ENCODE measurements at regions not wholly inside any gene's neighbourhood (a gene's known extent, or its start where the extent isn't known, plus 50 kb on each side); places are given as distances from the start of the nearest gene placed in this dataset.

GRCh38 chr2:11050565-11050964 is 104.7 kb upstream of the SLC66A3 start:
- no peak for DNase-seq

GRCh38 chr2:11051280-11051679 is 104.0 kb upstream of the SLC66A3 start:
- no peak for DNase-seq

GRCh38 chr2:11053546-11053945 is 101.7 kb upstream of the SLC66A3 start:
- DNase-seq: no peak

- no peak for DNase-seq
Measured at GRCh38 chr2:11054783-11055678, 100.2 kb upstream of the SLC66A3 start.

- DNase-seq: no peak
Measured at GRCh38 chr2:11055679-11056215, 99.5 kb upstream of the SLC66A3 start.

GRCh38 chr2:11056614-11057013 is 98.7 kb upstream of the SLC66A3 start:
- DNase-seq: no peak

- DNase-seq: no peak
Measured at GRCh38 chr2:11057031-11057430, 98.2 kb upstream of the SLC66A3 start.

- no peak for DNase-seq
Measured at GRCh38 chr2:11058129-11058528, 97.1 kb upstream of the SLC66A3 start.

- DNase-seq: no peak
Measured at GRCh38 chr2:11060376-11061169, 94.7 kb upstream of the SLC66A3 start.

- no peak for DNase-seq
Measured at GRCh38 chr2:11065833-11066485, 89.3 kb upstream of the SLC66A3 start.

- DNase-seq: no peak
Measured at GRCh38 chr2:11067221-11068078, 87.8 kb upstream of the SLC66A3 start.

- DNase-seq: no peak
Measured at GRCh38 chr2:11068079-11068741, 87.1 kb upstream of the SLC66A3 start.

GRCh38 chr2:11068856-11069526 is 86.3 kb upstream of the SLC66A3 start:
- DNase-seq: no peak

GRCh38 chr2:11069566-11070185 is 85.6 kb upstream of the SLC66A3 start:
- no peak for DNase-seq

GRCh38 chr2:11071211-11071610 is 84.1 kb upstream of the SLC66A3 start:
- DNase-seq: peak in 1 of 2 donors; percentile 6

GRCh38 chr2:11071939-11072338 is 83.3 kb upstream of the SLC66A3 start:
- no peak for DNase-seq

GRCh38 chr2:11072550-11072949 is 82.7 kb upstream of the SLC66A3 start:
- no peak for DNase-seq

- peak in 1 of 2 donors; percentile 10 for DNase-seq
Measured at GRCh38 chr2:11073251-11073650, 82.0 kb upstream of the SLC66A3 start.

GRCh38 chr2:11073776-11074175 is 81.5 kb upstream of the SLC66A3 start:
- DNase-seq: no peak

- no peak for DNase-seq
Measured at GRCh38 chr2:11074246-11074820, 80.9 kb upstream of the SLC66A3 start.

All from CD4-positive, alpha-beta T cell treated with Interferon alpha-2 for 1 hour (primary cell).